HG02870 (cell line): ENCODE measurements at regions not wholly inside any gene's neighbourhood (a gene's known extent, or its start where the extent isn't known, plus 50 kb on each side); places are given as distances from the start of the nearest gene placed in this dataset.
A peak's percentile ranks its signal among the peaks of the same experiment; 100 is the strongest.

Experiments
- ATAC-seq: cut with Tn5 transposase; IDR thresholded peaks from one replicate; pipeline ENCODE4 v1.9.1; 2021; ENCODE audit warnings: mild to moderate bottlenecking, moderate library complexity; ENCODE audit not compliant: unreplicated experiment

DNA sequence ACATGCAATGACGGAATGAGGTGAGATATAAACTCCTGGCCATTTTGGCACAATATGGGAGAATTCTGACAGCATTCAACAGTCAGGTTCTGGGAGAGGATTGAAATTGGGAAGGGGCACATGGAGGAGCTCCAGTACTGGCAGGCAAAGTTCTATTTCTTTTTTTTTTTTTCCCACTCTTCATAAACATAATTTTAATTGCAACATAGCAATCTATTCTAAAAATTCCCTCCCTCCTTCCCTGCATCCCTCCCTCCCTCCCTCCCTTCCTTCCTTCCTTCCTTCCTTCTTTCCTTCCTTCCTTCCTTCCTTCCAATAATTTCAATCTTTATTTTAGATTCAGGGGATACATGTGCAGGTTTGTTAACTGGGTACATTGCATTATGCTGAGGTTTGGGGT is 93.2 kb downstream of the PTCSC3 start:
- no peak for ATAC-seq

DNA sequence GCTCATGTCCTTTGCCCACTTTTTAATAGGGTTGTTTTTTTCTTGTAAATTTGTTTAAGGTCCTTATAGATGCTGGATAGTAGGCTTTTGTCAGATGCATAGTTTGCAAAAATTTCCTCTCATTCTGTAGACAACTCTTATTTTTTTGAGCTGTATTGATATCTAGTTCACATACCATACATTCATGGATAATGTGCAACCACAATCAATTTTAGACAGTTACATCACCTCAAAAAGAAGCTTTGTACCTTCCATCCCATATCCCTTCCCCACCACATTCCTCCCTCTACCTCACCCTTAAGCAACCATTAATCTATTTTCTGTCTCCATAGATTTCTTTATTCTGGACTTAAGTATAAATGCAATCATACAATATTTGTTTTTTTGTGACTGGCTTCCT is 98.4 kb downstream of the PTCSC3 start:
- no peak for ATAC-seq

DNA sequence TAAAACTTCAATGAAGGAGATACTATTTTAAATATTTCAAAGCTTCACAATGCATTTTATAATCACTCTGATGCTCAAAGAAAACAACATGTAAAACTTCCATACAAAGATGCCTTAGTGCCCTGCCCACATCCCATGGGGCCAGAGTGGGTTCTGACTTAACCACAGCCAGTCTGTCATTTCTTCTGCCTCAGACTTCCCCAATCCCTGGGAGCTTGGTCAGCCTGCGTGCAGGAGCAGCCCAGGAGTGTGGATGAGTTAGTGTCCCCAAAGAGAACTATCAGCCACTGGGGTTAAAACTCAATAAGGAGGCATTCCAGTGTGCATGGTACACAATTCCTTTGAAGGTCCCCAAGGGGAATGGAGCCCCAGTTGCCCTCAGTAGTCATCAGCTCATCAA is 100.3 kb downstream of the PTCSC3 start:
- ATAC-seq: no peak

DNA sequence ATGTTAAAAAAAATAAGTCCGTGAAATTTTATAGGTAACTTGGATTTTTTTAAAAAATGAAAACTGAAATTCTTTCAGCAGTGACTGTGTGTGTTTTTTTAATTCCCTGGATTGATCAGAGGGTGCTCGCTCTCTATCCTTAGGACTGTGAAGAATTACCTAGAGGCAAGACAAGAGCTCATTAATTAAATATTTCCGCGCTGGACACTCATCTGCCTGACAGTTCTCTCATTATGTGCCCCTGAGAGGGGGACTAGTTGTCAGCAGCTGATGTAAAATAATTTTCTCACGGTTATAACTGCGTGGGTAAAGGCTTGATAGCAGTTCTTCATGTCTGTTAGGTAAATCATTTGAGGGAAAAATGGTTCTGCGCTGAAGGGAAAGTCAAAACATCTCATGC is 101.3 kb downstream of the PTCSC3 start:
- no peak for ATAC-seq

DNA sequence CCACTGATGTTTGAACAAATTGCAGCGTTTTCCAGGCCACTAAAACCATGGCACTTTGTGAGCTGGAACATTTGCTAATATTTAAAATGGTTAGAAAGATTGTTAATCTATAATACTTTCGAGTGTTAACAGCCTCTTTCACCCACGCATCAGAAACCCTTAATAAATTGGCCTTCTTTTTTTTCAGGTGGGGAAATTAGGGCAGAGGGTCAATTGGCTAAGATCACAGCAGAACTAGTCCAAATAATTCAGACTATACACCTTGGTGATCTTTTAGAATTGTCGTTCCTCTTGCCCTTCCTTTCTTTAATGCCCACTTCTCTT is 105.8 kb downstream of the PTCSC3 start:
- ATAC-seq: no peak

DNA sequence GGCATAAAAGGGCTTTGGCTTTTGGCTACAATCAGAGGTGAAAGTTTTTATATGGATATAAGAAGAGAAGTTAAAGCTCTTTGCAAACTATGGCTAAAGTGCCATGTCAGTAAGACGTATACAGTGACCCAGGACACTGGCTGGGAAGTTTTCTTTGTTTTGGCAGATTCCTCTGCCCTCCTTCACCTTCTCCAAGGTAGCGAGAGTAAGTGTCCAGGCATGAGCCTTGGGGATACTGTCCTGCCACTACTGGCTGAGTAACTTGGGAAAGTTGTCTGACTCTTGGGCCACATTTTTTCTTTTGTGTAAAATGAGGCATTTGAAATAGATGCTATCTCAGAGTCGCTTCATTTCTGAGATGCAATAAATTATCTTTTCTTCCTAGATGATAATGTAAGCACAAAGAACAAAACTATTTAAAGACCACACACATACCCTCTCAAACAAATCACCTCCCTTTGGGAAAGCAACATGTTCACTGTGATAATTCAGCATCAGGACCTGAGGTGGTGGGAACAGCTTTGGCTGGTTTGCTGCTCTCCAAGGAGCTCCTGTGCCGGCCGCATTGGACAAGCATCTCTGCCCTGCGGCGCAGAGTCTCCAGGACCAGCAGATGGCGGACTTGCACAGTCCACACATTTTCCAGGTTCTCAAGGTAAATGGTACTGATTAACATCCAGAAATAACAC is 106.3 kb downstream of the PTCSC3 start:
- no peak for ATAC-seq

DNA sequence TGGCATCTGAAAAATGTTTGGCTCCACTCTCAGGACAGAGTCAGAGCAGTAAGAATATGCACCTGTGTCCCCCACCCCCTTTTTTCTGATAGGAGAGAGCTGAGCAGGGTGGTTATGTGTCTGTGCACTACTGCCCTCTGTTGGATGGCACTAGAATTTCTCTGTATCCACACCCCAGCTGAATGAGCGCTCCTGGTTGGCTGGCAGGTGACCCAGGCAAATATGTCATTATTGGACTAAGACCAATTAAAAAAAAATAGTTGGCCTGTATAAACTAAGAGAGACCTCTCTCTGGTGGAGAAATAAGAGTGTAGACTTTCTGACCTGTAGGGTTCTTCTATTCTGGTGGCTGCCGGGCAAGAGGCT is 107.0 kb downstream of the PTCSC3 start:
- peak; percentile 58 for ATAC-seq

DNA sequence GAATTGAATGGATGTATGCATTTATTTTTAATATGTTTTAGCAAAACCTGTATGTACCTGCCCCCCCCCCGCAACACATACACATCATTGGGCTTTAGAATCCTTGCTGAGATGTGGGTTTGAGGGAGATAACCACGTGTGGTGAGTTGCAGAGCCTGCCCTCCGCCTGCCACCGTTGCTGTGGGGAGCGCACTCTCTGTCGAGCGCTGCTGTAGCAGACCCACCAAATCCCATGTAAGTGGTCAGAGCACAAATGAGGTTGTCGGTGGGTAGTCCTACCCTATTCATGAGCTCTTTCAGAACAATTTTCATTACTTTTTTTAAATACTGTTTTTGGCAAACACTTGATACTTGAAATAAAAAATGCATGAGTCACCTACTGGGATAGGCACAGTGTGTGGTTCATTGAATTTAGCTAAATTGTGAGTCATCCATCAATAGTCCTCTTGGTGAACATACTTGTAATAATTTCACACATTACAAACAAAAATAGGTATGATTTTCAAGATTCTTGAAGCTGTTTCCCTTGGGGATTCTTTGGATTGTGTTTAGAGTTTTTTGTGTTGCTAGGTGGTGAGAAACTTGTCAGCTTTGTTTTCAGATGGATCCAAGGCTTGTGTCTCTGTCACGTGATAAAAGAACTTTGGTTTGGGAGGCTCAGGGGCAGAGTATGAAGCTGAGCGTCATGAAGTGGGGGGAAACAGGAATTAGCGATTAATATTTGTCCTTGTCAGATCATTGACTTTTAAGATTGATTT is 107.6 kb downstream of the PTCSC3 start:
- ATAC-seq: peak; percentile 12

DNA sequence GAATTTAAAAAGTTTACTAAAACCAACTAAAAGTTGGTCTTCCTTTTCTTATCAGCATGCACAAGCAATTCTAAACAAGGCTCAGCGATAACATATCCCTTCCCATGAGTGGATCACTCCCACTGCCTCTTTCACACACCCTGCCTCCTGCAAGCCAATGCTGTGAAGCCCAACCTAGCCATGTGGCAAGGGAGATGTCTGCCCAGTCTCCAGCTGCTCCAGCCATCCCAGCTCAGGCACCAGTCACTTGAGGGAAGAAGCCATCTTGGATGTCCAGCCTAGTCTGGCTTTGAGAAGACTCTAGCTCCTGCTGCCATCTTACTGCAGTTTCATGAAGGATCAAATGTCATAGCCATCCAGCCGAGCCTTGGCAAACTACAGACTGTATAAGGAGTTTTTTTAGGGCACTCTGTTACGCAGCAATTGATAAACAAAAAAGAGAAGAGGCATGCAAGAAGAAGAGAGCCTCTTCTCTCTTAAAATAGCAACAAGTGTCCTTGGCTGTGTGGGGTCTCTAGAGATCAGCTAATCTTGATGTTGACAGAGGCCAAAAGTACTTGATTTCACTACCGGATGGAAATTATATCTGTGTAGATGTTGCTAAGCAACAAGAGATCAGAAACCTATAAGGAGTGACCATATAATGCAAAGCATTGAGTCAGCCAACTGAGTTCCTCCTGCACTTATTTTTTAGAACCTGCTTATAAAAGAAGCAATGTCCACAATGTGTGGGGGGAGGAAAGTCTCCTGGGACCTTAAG is 108.9 kb downstream of the PTCSC3 start:
- peak; percentile 37 for ATAC-seq

DNA sequence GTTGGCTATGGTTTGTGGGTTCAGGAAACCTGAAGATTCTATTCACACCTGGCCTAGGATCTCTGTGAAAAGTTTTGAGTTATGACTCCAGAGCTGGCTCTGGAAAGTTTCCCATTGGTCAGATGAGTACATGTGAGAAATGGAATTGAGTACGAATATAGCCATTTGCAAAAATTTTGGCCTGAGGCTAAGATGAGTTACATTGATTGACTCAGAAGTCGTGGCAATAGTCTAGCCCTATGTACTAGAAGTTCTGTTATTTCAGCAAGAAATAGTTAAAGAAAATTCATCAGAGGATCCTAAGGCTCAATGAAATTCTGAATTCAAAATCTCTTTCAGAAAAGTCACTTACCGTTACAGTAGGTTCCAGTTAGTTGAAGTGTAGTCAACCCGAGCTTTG is 109.9 kb downstream of the PTCSC3 start:
- ATAC-seq: no peak

DNA sequence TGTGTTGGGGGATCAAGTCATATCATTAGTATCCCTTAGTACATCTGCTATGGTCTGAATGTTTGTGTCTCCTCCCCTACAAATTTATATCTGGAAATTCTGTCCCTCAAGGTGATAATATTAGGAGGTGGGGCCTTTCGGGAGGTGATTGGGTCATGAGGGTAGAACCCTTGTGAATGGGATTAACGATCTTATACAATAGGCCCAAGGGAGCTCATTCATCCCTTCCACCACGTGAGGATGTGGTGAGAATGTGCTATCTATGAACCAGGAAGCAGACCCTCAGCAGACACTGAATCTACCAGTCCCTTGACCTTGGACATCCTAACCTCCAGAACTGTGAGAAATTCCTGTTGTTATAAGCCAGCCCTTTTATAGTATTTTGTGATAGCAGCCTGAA is 110.7 kb downstream of the PTCSC3 start:
- ATAC-seq: no peak

DNA sequence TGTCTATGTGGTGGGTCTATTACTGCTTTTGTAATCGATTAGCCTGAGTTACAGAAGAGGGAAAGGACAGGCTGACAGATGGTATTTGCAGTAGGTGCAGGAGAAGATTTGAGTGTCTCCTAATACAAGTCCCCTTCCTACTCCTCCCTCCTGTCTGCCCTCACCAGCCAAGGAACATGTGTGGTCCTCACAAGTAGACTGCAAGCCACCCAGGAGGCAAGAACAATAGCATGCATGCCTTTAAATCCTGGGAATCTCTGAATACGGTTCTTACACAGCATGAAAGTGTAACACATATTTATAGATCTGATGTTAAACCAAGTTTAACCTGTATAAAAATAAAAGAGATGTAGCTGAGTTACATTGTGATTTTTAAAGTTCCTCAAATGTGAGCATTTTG is 117.0 kb downstream of the PTCSC3 start:
- ATAC-seq: no peak

DNA sequence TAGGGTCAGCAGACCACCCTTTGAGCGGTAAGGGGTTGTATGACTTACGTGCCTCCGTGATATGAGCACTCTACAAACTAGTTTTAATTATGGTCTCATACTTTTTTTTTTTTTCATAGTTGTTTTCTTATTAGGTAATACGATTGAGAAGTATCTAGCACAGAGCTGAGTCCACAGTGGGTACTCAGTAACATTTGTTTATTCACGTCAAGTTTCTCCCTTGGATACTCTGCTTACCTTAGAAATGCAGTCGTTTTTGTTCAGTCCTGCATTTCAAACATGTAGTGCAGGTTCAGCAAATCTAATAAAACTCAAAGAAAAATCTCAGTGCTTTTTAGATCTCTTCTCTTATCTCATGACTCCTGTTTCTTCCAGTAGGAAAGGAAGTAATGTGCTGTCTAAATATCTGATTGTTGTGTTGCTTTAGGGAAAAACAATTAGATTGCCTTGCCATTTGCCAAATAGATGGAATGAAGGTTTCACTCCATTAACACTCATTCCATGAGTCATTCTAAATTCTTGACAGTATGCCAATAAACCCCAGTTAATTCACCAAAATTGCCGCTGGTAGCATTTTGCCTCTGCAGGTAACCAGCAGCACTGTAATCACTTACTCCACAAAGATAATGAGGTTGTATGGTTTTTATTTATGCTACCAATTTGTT is 118.9 kb downstream of the PTCSC3 start:
- no peak for ATAC-seq

DNA sequence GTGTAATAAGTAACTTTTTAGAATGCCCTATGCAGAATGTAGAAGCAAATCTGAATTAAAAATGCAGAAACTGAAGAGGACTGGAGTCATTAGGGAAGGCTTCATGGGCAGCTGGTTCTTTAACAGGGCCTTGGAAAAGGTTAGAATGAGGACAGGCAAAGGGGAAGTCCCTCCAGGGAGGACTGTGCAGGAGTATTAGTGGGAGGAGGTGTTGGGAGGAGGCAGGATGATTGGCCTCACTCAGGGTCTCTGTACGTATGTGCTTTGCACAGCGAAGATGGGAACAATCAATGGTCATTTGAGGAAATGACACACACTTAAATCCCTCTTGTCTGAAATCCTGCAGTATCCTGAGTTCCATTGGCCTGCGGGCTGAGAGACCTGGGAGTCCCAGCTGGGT is 119.7 kb downstream of the PTCSC3 start:
- no peak for ATAC-seq

DNA sequence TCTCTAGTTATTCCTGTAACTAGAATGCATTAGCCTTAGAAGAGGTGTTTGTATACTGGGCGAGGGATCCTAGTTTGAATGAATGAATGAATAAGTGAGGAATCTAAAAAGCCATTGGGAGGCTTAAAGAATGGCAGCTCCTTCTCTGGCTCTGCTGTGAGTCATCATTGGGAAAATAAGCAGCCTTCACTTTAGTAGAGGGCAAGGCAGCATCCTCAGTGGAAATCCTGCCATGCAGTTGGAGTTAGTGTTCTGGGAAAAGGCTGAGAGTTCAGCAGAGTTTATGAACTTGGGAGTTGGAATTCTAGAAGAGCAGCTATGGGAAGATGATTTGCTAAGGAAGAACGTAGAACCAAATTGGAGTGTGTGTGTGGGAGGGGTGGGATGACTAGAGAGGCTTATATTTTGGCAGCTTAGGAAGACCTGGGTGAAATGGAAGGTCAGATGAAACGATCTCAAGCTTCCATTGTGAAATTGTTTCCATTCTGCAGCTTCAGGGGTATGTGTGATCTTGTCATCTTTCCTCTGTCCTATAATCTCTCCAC is 120.8 kb downstream of the PTCSC3 start:
- ATAC-seq: no peak

DNA sequence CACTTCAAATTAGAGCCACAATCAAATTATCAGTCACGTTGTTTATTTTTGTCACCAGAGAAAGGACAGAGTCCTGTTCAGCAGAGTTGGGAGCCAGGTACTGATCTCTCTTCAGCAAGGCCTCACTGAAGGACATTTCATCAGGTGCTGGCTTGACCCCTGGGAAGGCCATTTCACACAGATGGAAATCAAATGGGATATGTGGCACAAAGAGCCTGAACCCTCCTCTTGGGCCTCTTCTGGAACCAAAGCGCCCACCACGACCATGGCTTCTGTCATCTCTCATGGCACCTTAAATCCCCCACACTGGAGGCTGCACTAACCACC is 121.5 kb downstream of the PTCSC3 start:
- ATAC-seq: no peak

DNA sequence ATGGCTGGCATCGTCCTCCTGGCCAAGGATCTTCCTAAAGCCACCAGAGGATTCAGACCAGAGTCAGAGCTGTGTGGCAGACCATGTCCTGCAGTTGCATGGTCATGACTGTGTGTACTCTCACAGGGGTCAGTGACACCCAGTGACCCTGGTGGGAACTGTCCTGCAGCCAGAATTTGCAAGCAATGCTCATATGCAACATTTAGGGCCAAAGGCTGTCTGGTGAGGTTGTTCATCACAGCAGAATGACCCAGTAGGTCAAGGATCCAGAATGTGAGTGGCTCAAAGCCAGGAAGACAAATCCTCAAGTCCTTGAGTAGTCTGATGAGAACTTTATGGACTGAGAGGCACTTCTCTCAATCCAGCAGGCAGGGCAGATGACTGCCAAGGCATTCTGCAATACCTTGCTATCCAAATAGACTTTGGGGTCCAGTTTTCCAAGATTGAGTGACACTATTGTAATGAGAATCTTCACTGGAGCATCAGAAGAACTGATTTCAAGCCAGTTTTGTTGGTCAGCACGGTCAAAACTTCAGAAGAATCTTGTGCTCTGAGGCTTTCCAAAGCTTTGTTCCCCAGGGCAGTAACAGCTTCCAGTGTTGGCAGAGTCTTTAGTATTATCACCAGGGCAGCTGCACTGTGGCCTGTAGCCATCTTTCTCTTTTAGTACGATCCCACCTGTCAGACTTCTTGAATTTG is 122.0 kb downstream of the PTCSC3 start:
- ATAC-seq: no peak

DNA sequence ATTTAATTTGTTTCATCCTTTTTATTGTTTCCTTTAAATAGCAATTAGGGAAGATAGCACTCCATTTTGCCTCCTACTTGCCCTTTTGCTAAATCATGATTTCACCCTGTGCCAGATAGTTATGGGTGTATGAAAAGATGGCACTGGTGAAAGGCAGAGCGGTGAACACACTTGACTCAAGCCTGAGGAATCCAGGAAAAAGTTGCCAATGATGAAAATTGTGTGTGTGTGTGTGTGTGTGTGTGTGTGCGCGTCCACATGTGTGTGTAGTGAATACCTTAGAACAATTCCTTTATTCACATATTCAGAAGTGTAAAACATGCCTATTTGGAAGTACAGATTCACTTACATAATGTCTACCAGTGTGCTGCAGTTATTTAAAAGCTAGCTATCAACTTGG is 123.8 kb downstream of the PTCSC3 start:
- no peak for ATAC-seq

DNA sequence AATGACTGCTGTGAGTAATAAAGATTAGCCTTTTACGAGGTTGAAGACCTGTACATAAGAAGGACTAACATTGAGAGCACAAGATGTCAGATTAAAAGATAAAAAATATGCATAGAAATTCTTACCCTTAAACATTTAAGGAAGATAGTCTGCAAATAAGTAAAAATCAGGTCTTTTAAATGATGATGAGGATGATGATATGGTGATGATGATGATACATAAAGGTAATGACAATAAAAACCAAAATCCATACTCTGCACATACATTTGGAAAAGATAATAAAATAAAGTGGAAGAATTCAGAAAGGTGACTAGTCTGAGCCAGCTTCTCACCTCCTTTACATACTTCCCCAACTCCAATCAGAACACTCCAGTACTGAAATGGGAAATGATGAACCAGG is 124.5 kb downstream of the PTCSC3 start:
- ATAC-seq: no peak

DNA sequence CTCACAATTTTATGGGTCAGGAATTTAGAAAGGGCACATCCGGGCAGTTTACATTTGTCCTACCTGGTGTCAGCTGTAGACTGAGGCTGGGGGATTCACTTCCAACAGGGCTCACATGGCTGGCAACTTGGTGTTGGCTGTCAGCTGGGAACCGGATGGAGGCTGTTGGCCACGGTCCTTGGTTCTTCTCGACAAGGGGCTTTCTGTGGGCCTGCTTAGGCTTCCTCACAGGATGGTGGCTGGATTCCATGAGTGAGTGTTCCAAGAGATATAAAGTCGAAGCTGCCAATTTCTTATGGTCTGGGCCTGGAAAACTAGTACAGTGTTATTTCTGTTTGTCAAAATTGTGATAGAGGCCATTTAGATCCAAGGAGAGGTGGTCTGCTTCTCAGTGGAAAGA is 127.9 kb downstream of the PTCSC3 start:
- ATAC-seq: no peak

DNA sequence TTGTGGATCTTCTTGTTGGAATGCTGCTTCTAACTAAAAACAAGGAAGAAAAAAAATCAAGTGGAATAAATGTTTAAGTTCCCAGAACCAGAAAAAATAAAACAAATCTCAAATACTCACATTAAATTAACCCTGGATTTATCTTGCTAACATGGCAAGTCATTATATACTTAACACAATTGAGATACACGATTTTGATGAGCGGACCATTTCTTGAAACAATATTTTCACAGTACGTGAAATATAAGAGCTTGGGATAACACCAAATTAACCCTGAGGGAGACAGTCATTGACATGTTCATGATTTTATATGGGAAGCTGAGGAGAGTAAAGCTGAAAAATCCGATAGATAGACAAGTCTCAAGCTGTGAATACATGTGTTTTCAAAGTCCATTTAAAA is 128.6 kb downstream of the PTCSC3 start:
- no peak for ATAC-seq
